ENCODE measurements at regions not wholly inside any gene's neighbourhood (a gene's known extent, or its start where the extent isn't known, plus 50 kb on each side); places are given as distances from the start of the nearest gene placed in this dataset.

- no peaks in the 10 kb centered on the region for H4K20me1 ChIP-seq (replicated peaks in 1 of 2; ENCODE audit: control insufficient read depth in 1 of 2, insufficient read depth in 2 of 2, low read length in 2 of 2)
- TF ChIP-seq GABPA (IDR thresholded peaks at IDR 0.05; ENCODE audit: borderline replicate concordance, insufficient read depth, low read length) (no peak), ASH2L (IDR thresholded peaks at IDR 0.05; ENCODE audit: low read length) (no peak), RBBP5 (IDR thresholded peaks at IDR 0.05; ENCODE audit: borderline replicate concordance, low read depth, low read length) (no peak), RAD21 (IDR thresholded peaks at IDR 0.05 in 1 of 2, conservative IDR thresholded peaks at IDR 0.05 in 1 of 2; ENCODE audit: low read depth in 2 of 2, low read length in 2 of 2) (no peak), MAX (IDR thresholded peaks at IDR 0.05) (no peak), NANOG (IDR thresholded peaks at IDR 0.05; ENCODE audit: insufficient read depth, low read depth, low read length, poor library complexity, severe bottlenecking) (no peak), ATF3 (IDR thresholded peaks at IDR 0.05; ENCODE audit: insufficient read depth, low read depth, low read length) (no peak), USF2 (IDR thresholded peaks at IDR 0.05; ENCODE audit: low read length) (no peak), CEBPB (IDR thresholded peaks at IDR 0.05; ENCODE audit: low read depth, low read length) (no peak), TAF7 (optimal IDR thresholded peaks at IDR 0.05; ENCODE audit: borderline replicate concordance, low read depth, low read length) (no peak), POLR2A (IDR thresholded peaks at IDR 0.05; ENCODE audit: control extremely low read depth in 1 of 2, low read depth in 2 of 2, low read length in 2 of 2) (no peak), RFX5 (IDR thresholded peaks at IDR 0.05; ENCODE audit: borderline replicate concordance, low read depth, low read length) (no peak), SIN3A (conservative IDR thresholded peaks at IDR 0.05 in 1 of 2, IDR thresholded peaks at IDR 0.05 in 1 of 2; ENCODE audit: low read depth in 1 of 2, low read length in 2 of 2) (no peak)
Observed at GRCh38 chrX:87098477-87098876, 419.1 kb upstream of the KLHL4 start.

More at GRCh38 chrX:87098477-87098876, 419.1 kb upstream of the KLHL4 start:
- no peak overlapping the region for H4K5ac ChIP-seq (ENCODE audit: insufficient read length, low read depth, low read length)
- H2AFZ ChIP-seq (ENCODE audit: low read length): no peak overlapping the region
- H3K27ac ChIP-seq (ENCODE audit: low read depth, low read length): no peak overlapping the region
- H3K23ac ChIP-seq (ENCODE audit: insufficient read length): no peak overlapping the region
- H3K23me2 ChIP-seq (ENCODE audit: low read depth, low read length): no peaks in the 10 kb centered on the region
- H3K4me3 ChIP-seq (ENCODE audit: extremely low read depth in 1 of 4, insufficient read depth in 2 of 4, low read depth in 3 of 4, low read length in 4 of 4): no peak overlapping the region
- no peaks in the 10 kb centered on the region for H3K4me1 ChIP-seq (replicated peaks in 1 of 4; ENCODE audit: control insufficient read depth in 3 of 4, insufficient read depth in 4 of 4, low read length in 3 of 4)
- H2BK20ac ChIP-seq (ENCODE audit: low read length): no peak overlapping the region
- DNase-seq (ENCODE audit: low read depth in 1 of 2, low spot score in 2 of 2) (no peak), FAIRE-seq (no peak)
- H2BK12ac ChIP-seq (ENCODE audit: low read depth, low read length): no peak overlapping the region
- no peak overlapping the region for H2BK5ac ChIP-seq (ENCODE audit: low read depth, low read length)
- no peaks in the 10 kb centered on the region for H3K79me2 ChIP-seq (ENCODE audit: control insufficient read depth in 1 of 2, insufficient read depth in 2 of 2, low read length in 2 of 2)
- no peak overlapping the region for H2BK120ac ChIP-seq (replicated peaks; ENCODE audit: low read depth, low read length)
- ChIA-PET CTCF (ENCODE audit: partially characterized antibody) (no interaction called here), POLR2A (ENCODE audit: partially characterized antibody) (no interaction called here)
- H4K8ac ChIP-seq (ENCODE audit: extremely low read depth, insufficient read depth, low read length): no peak overlapping the region
- H3K79me1 ChIP-seq (ENCODE audit: low read depth, low read length): no peaks in the 10 kb centered on the region
- H3K9me3 ChIP-seq (ENCODE audit: insufficient read depth in 2 of 2, low read depth in 1 of 2, low read length in 1 of 2): no peaks in the 10 kb centered on the region
- H2AK5ac ChIP-seq (ENCODE audit: low read depth, low read length): no peak overlapping the region
- no peak overlapping the region for H3K56ac ChIP-seq (replicated peaks; ENCODE audit: insufficient read length, low read depth, low read length)
- WGBS, 2 experiments (ENCODE audit: extremely low coverage in 1 of 2, insufficient coverage in 1 of 2, insufficient read length in 1 of 2, insufficient replicate concordance in 2 of 2, low coverage in 1 of 2, low lambda C conversion rate in 2 of 2, missing lambda C conversion rate in 1 of 2): 82% methylated on average over 2 of the region's 3 CpGs; no CpG with 5 or more reads in 1 of the 2 experiments
- H3K14ac ChIP-seq (ENCODE audit: insufficient read length): no peak overlapping the region
- no peak overlapping the region for H2BK15ac ChIP-seq (ENCODE audit: low read length)
- H3K27me3 ChIP-seq (replicated peaks in 1 of 4; ENCODE audit: control insufficient read depth in 3 of 4, extremely low read depth in 1 of 4, insufficient read depth in 3 of 4, low read length in 3 of 4): no peaks in the 10 kb centered on the region
- H3K4ac ChIP-seq (replicated peaks; ENCODE audit: insufficient read length, low read depth, low read length): no peak overlapping the region
- no peak overlapping the region for H3K4me2 ChIP-seq (ENCODE audit: insufficient read depth in 1 of 2, low read depth in 2 of 2, low read length in 2 of 2)
- no peak overlapping the region for H3K18ac ChIP-seq (ENCODE audit: extremely low read depth, low read length)
- H4K91ac ChIP-seq (replicated peaks; ENCODE audit: insufficient read length, low read length): no peak overlapping the region
- H3K36me3 ChIP-seq (ENCODE audit: control insufficient read depth in 2 of 4, insufficient read depth in 4 of 4, low read length in 3 of 4): no peaks in the 10 kb centered on the region
- H3K9ac ChIP-seq (replicated peaks in 1 of 4; ENCODE audit: extremely low read depth in 1 of 4, low read depth in 3 of 4, low read length in 3 of 4): no peak overlapping the region
